ENCODE measurements at regions not wholly inside any gene's neighbourhood (a gene's known extent, or its start where the extent isn't known, plus 50 kb on each side); places are given as distances from the start of the nearest gene placed in this dataset. TPM values are rescaled to one million over a fixed set of nuclear protein-coding genes. Genes with fewer than 3 reads are reported as not detected.
A peak's percentile ranks its signal among the peaks of the same experiment; 100 is the strongest.

DNA sequence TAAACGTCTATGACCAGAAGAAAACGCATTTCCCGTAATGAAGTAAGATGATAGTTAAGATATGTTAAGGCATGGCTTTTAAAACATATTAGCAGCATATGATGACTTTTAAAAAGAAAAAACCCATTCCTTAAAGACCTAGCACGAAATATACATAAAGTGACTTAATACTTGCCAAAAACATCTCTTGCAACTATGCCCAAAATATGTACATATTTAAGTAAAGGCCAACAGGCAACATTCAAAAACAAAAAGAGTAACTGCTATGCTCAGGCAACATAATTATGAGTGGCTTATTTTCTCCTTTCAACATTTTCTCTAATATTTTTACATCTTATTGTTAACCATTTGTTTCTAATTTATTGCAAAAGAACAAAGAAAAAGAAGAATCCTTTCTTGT is 60.3 kb upstream of the PAPOLG start:
- Histone ChIP-seq H3K79me1 (ENCODE audit: low read length) (no peaks in the 10 kb centered on the region), H3K23ac (ENCODE audit: low read length) (no peak overlapping the region)

GRCh38 chr2:60699617-60700016 is 56.5 kb upstream of the PAPOLG start:
- Histone ChIP-seq H3K4ac (ENCODE audit: low read depth, low read length) (no peak overlapping the region), H4K5ac (ENCODE audit: low read length) (no peak overlapping the region), H3K36me3 (ENCODE audit: control insufficient read depth, insufficient read depth, low read length) (no peaks in the 10 kb centered on the region), H3K79me2 (ENCODE audit: control insufficient read depth, insufficient read depth, low read length) (no peaks in the 10 kb centered on the region), H3K4me2 (ENCODE audit: low read length) (no peak overlapping the region), H3K9ac (ENCODE audit: low read length) (no peak overlapping the region), H4K8ac (ENCODE audit: low read depth, low read length) (no peak overlapping the region), H2BK15ac (replicated peaks; ENCODE audit: low read depth) (no peak overlapping the region), H2BK5ac (ENCODE audit: low read length) (no peak overlapping the region), H2AK5ac (ENCODE audit: low read length) (no peak overlapping the region), H3K18ac (ENCODE audit: low read length) (no peak overlapping the region), H3K79me1 (ENCODE audit: low read length) (no peaks in the 10 kb centered on the region), H3K27me3 (ENCODE audit: insufficient read depth, low read length, poor library complexity) (no peaks in the 10 kb centered on the region), H3K23ac (ENCODE audit: low read length) (no peak overlapping the region), H2BK120ac (ENCODE audit: low read depth, low read length) (no peak overlapping the region), H3K56ac (ENCODE audit: low read length) (no peak overlapping the region), H3K27ac (ENCODE audit: low read depth, low read length) (no peak overlapping the region), H3K4me3 (ENCODE audit: low read length) (no peak overlapping the region), H3K4me1 (ENCODE audit: control insufficient read depth, low read depth, low read length) (no peaks in the 10 kb centered on the region)
- no CpG with 5 or more reads among the region's 4 CpGs for WGBS (ENCODE audit: extremely low coverage, insufficient coverage, low lambda C conversion rate)
- DNase-seq, result peak; percentile 14

More for the DNA sequence above, 60.3 kb upstream of the PAPOLG start:
- Histone ChIP-seq H3K36me3 (ENCODE audit: control insufficient read depth, insufficient read depth, low read length) (no peaks in the 10 kb centered on the region), H3K4me3 (ENCODE audit: low read length) (no peak overlapping the region), H3K79me2 (ENCODE audit: control insufficient read depth, insufficient read depth, low read length) (no peaks in the 10 kb centered on the region), H3K4me2 (ENCODE audit: low read length) (no peak overlapping the region), H3K56ac (ENCODE audit: low read length) (no peak overlapping the region), H3K4me1 (ENCODE audit: control insufficient read depth, low read depth, low read length) (no peaks in the 10 kb centered on the region), H3K27me3 (ENCODE audit: insufficient read depth, low read length, poor library complexity) (no peaks in the 10 kb centered on the region), H3K27ac (ENCODE audit: low read depth, low read length) (no peak overlapping the region), H4K5ac (ENCODE audit: low read length) (no peak overlapping the region), H3K4ac (ENCODE audit: low read depth, low read length) (no peak overlapping the region), H3K18ac (ENCODE audit: low read length) (no peak overlapping the region), H4K8ac (ENCODE audit: low read depth, low read length) (no peak overlapping the region), H2AK5ac (ENCODE audit: low read length) (no peak overlapping the region), H3K9ac (ENCODE audit: low read length) (no peak overlapping the region), H2BK15ac (replicated peaks; ENCODE audit: low read depth) (no peak overlapping the region), H2BK5ac (ENCODE audit: low read length) (no peak overlapping the region), H2BK120ac (ENCODE audit: low read depth, low read length) (no peak overlapping the region)
- no peak for DNase-seq
- no CpG with 5 or more reads among the region's 4 CpGs for WGBS (ENCODE audit: extremely low coverage, insufficient coverage, low lambda C conversion rate)

DNA sequence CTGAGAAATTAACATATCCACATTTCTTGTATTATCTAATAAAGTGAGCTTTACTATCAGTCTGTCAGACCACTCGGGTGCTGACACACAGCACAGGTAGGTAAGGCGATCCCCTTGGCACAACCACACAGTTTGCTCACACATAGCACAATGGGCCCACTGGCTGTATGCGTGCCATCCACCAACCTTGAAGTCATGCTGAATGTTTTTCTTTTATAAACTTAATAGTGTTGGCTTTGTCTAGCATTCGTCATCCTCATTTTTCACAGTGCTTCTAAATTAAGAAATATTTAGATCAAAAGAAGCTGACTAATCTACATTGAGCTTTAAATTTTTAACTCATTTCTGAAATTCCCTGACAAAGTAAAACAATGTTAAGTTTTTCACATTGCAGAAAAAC is 50.0 kb upstream of the PAPOLG start:
- WGBS (ENCODE audit: extremely low coverage, insufficient coverage, low lambda C conversion rate), result no CpG with 5 or more reads among the region's 4 CpGs
- no peak for DNase-seq
- H4K8ac ChIP-seq (ENCODE audit: low read depth, low read length), result no peak overlapping the region
- no peak overlapping the region for H2BK120ac ChIP-seq (ENCODE audit: low read depth, low read length)
- no peak overlapping the region for H3K4ac ChIP-seq (ENCODE audit: low read depth, low read length)
- no peaks in the 10 kb centered on the region for H3K79me2 ChIP-seq (ENCODE audit: control insufficient read depth, insufficient read depth, low read length)
- no peak overlapping the region for H3K27ac ChIP-seq (ENCODE audit: low read depth, low read length)
- no peaks in the 10 kb centered on the region for H3K4me1 ChIP-seq (ENCODE audit: control insufficient read depth, low read depth, low read length)
- no peaks in the 10 kb centered on the region for H3K27me3 ChIP-seq (ENCODE audit: insufficient read depth, low read length, poor library complexity)
- no peaks in the 10 kb centered on the region for H3K36me3 ChIP-seq (ENCODE audit: control insufficient read depth, insufficient read depth, low read length)
- no peak overlapping the region for H3K18ac ChIP-seq (ENCODE audit: low read length)
- H2AK5ac ChIP-seq (ENCODE audit: low read length), result no peak overlapping the region
- no peak overlapping the region for H2BK15ac ChIP-seq (replicated peaks; ENCODE audit: low read depth)
- no peak overlapping the region for H2BK5ac ChIP-seq (ENCODE audit: low read length)
- no peak overlapping the region for H3K4me2 ChIP-seq (ENCODE audit: low read length)
- H3K23ac ChIP-seq (ENCODE audit: low read length), result no peak overlapping the region
- no peak overlapping the region for H3K56ac ChIP-seq (ENCODE audit: low read length)
- no peak overlapping the region for H4K5ac ChIP-seq (ENCODE audit: low read length)
- H3K79me1 ChIP-seq (ENCODE audit: low read length), result no peaks in the 10 kb centered on the region
- no peak overlapping the region for H3K9ac ChIP-seq (ENCODE audit: low read length)
- H3K4me3 ChIP-seq (ENCODE audit: low read length), result no peak overlapping the region

Small RNA genes lying in the stretch of these regions (small RNA-seq; reads per million reads assigned to genes)
- not detected for gene RN7SL361P (ENCODE audit: insufficient read depth)

Data from mesendoderm (in vitro differentiated cells).